NCI-H146 (cell line): ENCODE measurements at regions not wholly inside any gene's neighbourhood (a gene's known extent, or its start where the extent isn't known, plus 50 kb on each side); places are given as distances from the start of the nearest gene placed in this dataset.
A peak's percentile ranks its signal among the peaks of the same experiment; 100 is the strongest.
"Not testable (repeated sequence)": the region's sequence is repeated elsewhere in the genome, so short reads cannot be mapped to it uniquely, and the experiment has no call there.

Experiments
- DNase-seq: peaks from one replicate; lab custom pipeline; 2025; lab: John Stamatoyannopoulos, UW

GRCh38 chr20:4635781-4636180, 50.5 kb upstream of the PRNP start:
- DNase-seq = no peak

GRCh38 chr20:4635342-4635741, 50.9 kb upstream of the PRNP start:
- no peak for DNase-seq

- no peak for DNase-seq
Observed at GRCh38 chr20:4633780-4634179, 52.5 kb upstream of the PRNP start.

- DNase-seq = no peak
Observed at GRCh38 chr20:4633379-4633778, 52.9 kb upstream of the PRNP start.

- no peak for DNase-seq
Observed at GRCh38 chr20:4632876-4633275, 53.4 kb upstream of the PRNP start.

- no peak for DNase-seq
Observed at GRCh38 chr20:4626228-4626627, 60.0 kb upstream of the PRNP start.

GRCh38 chr20:4625687-4626086, 60.6 kb upstream of the PRNP start:
- no peak for DNase-seq

GRCh38 chr20:4624675-4625336, 61.5 kb upstream of the PRNP start:
- not testable (repeated sequence) for DNase-seq

- not testable (repeated sequence) for DNase-seq
Observed at GRCh38 chr20:4619144-4619543, 67.1 kb upstream of the PRNP start.

- no peak for DNase-seq
Observed at GRCh38 chr20:4617484-4617883, 68.8 kb upstream of the PRNP start.

- DNase-seq = no peak
Observed at GRCh38 chr20:4617019-4617418, 69.2 kb upstream of the PRNP start.

- DNase-seq = peak; percentile 65
Observed at GRCh38 chr20:4613718-4614620, 72.3 kb upstream of the PRNP start.

- no peak for DNase-seq
Observed at GRCh38 chr20:4613184-4613583, 73.1 kb upstream of the PRNP start.

- DNase-seq = no peak
Observed at GRCh38 chr20:4610871-4611270, 75.4 kb upstream of the PRNP start.

- no peak for DNase-seq
Observed at GRCh38 chr20:4609511-4609910, 76.7 kb upstream of the PRNP start.

- no peak for DNase-seq
Observed at GRCh38 chr20:4608861-4609260, 77.4 kb upstream of the PRNP start.

GRCh38 chr20:4607287-4607713, 79.0 kb upstream of the PRNP start:
- peak; percentile 62 for DNase-seq

- no peak for DNase-seq
Observed at GRCh38 chr20:4606051-4606450, 80.2 kb upstream of the PRNP start.

- no peak for DNase-seq
Observed at GRCh38 chr20:4605166-4605565, 81.1 kb upstream of the PRNP start.

GRCh38 chr20:4604580-4604979, 81.7 kb upstream of the PRNP start:
- DNase-seq = no peak

- DNase-seq = no peak
Observed at GRCh38 chr20:4603724-4604123, 82.5 kb upstream of the PRNP start.

- no peak for DNase-seq
Observed at GRCh38 chr20:4602297-4602631, 84.0 kb upstream of the PRNP start.

GRCh38 chr20:4601630-4602296, 84.5 kb upstream of the PRNP start:
- no peak for DNase-seq
